ENCODE measurements at regions not wholly inside any gene's neighbourhood (a gene's known extent, or its start where the extent isn't known, plus 50 kb on each side); places are given as distances from the start of the nearest gene placed in this dataset.
A peak's percentile ranks its signal among the peaks of the same experiment; 100 is the strongest.

GRCh38 chr22:48866906-48867681 lies 960.6 kb downstream of the BRD1 start:
- Histone ChIP-seq H3K27ac (0 out of 2 replicates have a peak overlapping the region, but pooled peaks have one; percentile 16), H3K36me3 (ENCODE audit: insufficient read depth, low read length) (no peaks in the 10 kb centered on the region), H3K4me3 (no peak overlapping the region), H3K9ac (ENCODE audit: insufficient read length) (no peak overlapping the region), H3K9me3 (ENCODE audit: low read depth, low read length) (no peaks in the 10 kb centered on the region; the same call in 1 of the 2 replicates)
- TF ChIP-seq FOXP2 (optimal IDR thresholded peaks at IDR 0.05; ENCODE audit: control extremely low read depth, extremely low read length, insufficient read depth) (no peak), EZH2 (IDR thresholded peaks at IDR 0.05) (no peak), POLR2AphosphoS5 (IDR thresholded peaks at IDR 0.05; ENCODE audit: borderline replicate concordance, low read depth, low read length) (no peak)
- DNase-seq (ENCODE audit: low read depth, low spot score) = no peak

- Histone ChIP-seq H3K9me3 (ENCODE audit: low read depth, low read length) (no peaks in the 10 kb centered on the region), H3K9ac (ENCODE audit: insufficient read length) (no peak overlapping the region), H3K27ac (no peak overlapping the region), H3K4me3 (no peak overlapping the region), H3K36me3 (ENCODE audit: insufficient read depth, low read length) (no peaks in the 10 kb centered on the region)
- DNase-seq (ENCODE audit: low read depth, low spot score) = no peak
- TF ChIP-seq POLR2AphosphoS5 (IDR thresholded peaks at IDR 0.05; ENCODE audit: borderline replicate concordance, low read depth, low read length) = no peak
- no peak for TF ChIP-seq EZH2 (IDR thresholded peaks at IDR 0.05)
- no peak for TF ChIP-seq FOXP2 (optimal IDR thresholded peaks at IDR 0.05; ENCODE audit: control extremely low read depth, extremely low read length, insufficient read depth)
Observed at GRCh38 chr22:48864748-48865147, 962.9 kb downstream of the BRD1 start.

- Histone ChIP-seq H3K27ac (no peak overlapping the region), H3K4me3 (no peak overlapping the region), H3K36me3 (ENCODE audit: insufficient read depth, low read length) (no peaks in the 10 kb centered on the region), H3K9me3 (ENCODE audit: low read depth, low read length) (no peaks in the 10 kb centered on the region), H3K9ac (ENCODE audit: insufficient read length) (no peak overlapping the region)
- TF ChIP-seq FOXP2 (optimal IDR thresholded peaks at IDR 0.05; ENCODE audit: control extremely low read depth, extremely low read length, insufficient read depth) = no peak
- TF ChIP-seq POLR2AphosphoS5 (IDR thresholded peaks at IDR 0.05; ENCODE audit: borderline replicate concordance, low read depth, low read length) = no peak
- no peak for TF ChIP-seq EZH2 (IDR thresholded peaks at IDR 0.05)
- no peak for DNase-seq (ENCODE audit: low read depth, low spot score)
Observed at GRCh38 chr22:48863965-48864528, 963.6 kb downstream of the BRD1 start.

GRCh38 chr22:48860557-48860956 lies 967.1 kb downstream of the BRD1 start:
- no peaks in the 10 kb centered on the region for H3K9me3 ChIP-seq (ENCODE audit: low read depth, low read length)
- no peak for DNase-seq (ENCODE audit: low read depth, low spot score)

GRCh38 chr22:48858856-48859255 lies 968.8 kb downstream of the BRD1 start:
- Histone ChIP-seq H3K27ac (no peak overlapping the region), H3K4me3 (no peak overlapping the region), H3K36me3 (ENCODE audit: insufficient read depth, low read length) (no peaks in the 10 kb centered on the region), H3K9me3 (ENCODE audit: low read depth, low read length) (no peaks in the 10 kb centered on the region), H3K9ac (ENCODE audit: insufficient read length) (no peak overlapping the region)
- TF ChIP-seq FOXP2 (optimal IDR thresholded peaks at IDR 0.05; ENCODE audit: control extremely low read depth, extremely low read length, insufficient read depth) = no peak
- TF ChIP-seq POLR2AphosphoS5 (IDR thresholded peaks at IDR 0.05; ENCODE audit: borderline replicate concordance, low read depth, low read length) = no peak
- no peak for TF ChIP-seq EZH2 (IDR thresholded peaks at IDR 0.05)
- no peak for DNase-seq (ENCODE audit: low read depth, low spot score)

More at GRCh38 chr22:48860557-48860956, 967.1 kb downstream of the BRD1 start:
- TF ChIP-seq FOXP2 (optimal IDR thresholded peaks at IDR 0.05; ENCODE audit: control extremely low read depth, extremely low read length, insufficient read depth) (no peak), EZH2 (IDR thresholded peaks at IDR 0.05) (no peak)
- no peak overlapping the region for H3K27ac ChIP-seq
- no peak overlapping the region for H3K4me3 ChIP-seq
- H3K9ac ChIP-seq (ENCODE audit: insufficient read length) = no peak overlapping the region
- H3K36me3 ChIP-seq (ENCODE audit: insufficient read depth, low read length) = no peaks in the 10 kb centered on the region

GRCh38 chr22:48858121-48858520 lies 969.6 kb downstream of the BRD1 start:
- H3K36me3 ChIP-seq (ENCODE audit: insufficient read depth, low read length) = no peaks in the 10 kb centered on the region

GRCh38 chr22:48857202-48857805 lies 970.4 kb downstream of the BRD1 start:
- Histone ChIP-seq H3K4me3 (no peak overlapping the region), H3K9me3 (ENCODE audit: low read depth, low read length) (no peaks in the 10 kb centered on the region), H3K9ac (ENCODE audit: insufficient read length) (no peak overlapping the region), H3K36me3 (ENCODE audit: insufficient read depth, low read length) (no peaks in the 10 kb centered on the region), H3K27ac (no peak overlapping the region)
- DNase-seq (ENCODE audit: low read depth, low spot score) = no peak
- TF ChIP-seq POLR2AphosphoS5 (IDR thresholded peaks at IDR 0.05; ENCODE audit: borderline replicate concordance, low read depth, low read length) (no peak), FOXP2 (optimal IDR thresholded peaks at IDR 0.05; ENCODE audit: control extremely low read depth, extremely low read length, insufficient read depth) (no peak), EZH2 (IDR thresholded peaks at IDR 0.05) (no peak)

More at GRCh38 chr22:48858121-48858520, 969.6 kb downstream of the BRD1 start:
- no peak for DNase-seq (ENCODE audit: low read depth, low spot score)
- Histone ChIP-seq H3K9ac (ENCODE audit: insufficient read length) (no peak overlapping the region), H3K9me3 (ENCODE audit: low read depth, low read length) (no peaks in the 10 kb centered on the region), H3K4me3 (no peak overlapping the region), H3K27ac (no peak overlapping the region)
- TF ChIP-seq POLR2AphosphoS5 (IDR thresholded peaks at IDR 0.05; ENCODE audit: borderline replicate concordance, low read depth, low read length) (no peak), EZH2 (IDR thresholded peaks at IDR 0.05) (no peak), FOXP2 (optimal IDR thresholded peaks at IDR 0.05; ENCODE audit: control extremely low read depth, extremely low read length, insufficient read depth) (no peak)

GRCh38 chr22:48856308-48856615 lies 971.4 kb downstream of the BRD1 start:
- no peak overlapping the region for H3K27ac ChIP-seq
- TF ChIP-seq FOXP2 (optimal IDR thresholded peaks at IDR 0.05; ENCODE audit: control extremely low read depth, extremely low read length, insufficient read depth) (no peak), POLR2AphosphoS5 (IDR thresholded peaks at IDR 0.05; ENCODE audit: borderline replicate concordance, low read depth, low read length) (no peak), EZH2 (IDR thresholded peaks at IDR 0.05) (no peak)

More at GRCh38 chr22:48856308-48856615, 971.4 kb downstream of the BRD1 start:
- Histone ChIP-seq H3K9me3 (ENCODE audit: low read depth, low read length) (no peaks in the 10 kb centered on the region), H3K9ac (ENCODE audit: insufficient read length) (no peak overlapping the region), H3K36me3 (ENCODE audit: insufficient read depth, low read length) (no peaks in the 10 kb centered on the region), H3K4me3 (no peak overlapping the region)
- no peak for DNase-seq (ENCODE audit: low read depth, low spot score)
